Natural killer cell (primary cell): ENCODE measurements at regions not wholly inside any gene's neighbourhood (a gene's known extent, or its start where the extent isn't known, plus 50 kb on each side); places are given as distances from the start of the nearest gene placed in this dataset.

Experiments
- ATAC-seq, 3 donors: fragments of 150-1000 bp in 2 of 3; fragments of 200-7000 bp in 1 of 3; cut with Tn5 transposase; 1 replicate in 1 of 3; 2 replicates in 2 of 3; pipeline ENCODE4 v1.10.0; 2021; ENCODE audit warnings: mild to moderate bottlenecking in 2 of 3, moderate library complexity in 2 of 3
- DNase-seq, 2 donors: peaks; one replicate each; pipeline versions ENCODE4 v3.0.0 to v3.0.0-alpha.2; 2013 to 2021; ENCODE audit warnings: mixed read lengths in 1 of 2
- H3K27ac ChIP-seq: one replicate; pipeline ENCODE4 v1.5.1; 2013; ENCODE audit warnings: mild to moderate bottlenecking, low read length
- H3K27me3 ChIP-seq: one replicate; pipeline ENCODE4 v1.6.1; 2013; ENCODE audit warnings: low read length; ENCODE audit not compliant: control insufficient read depth, insufficient read depth
- H3K36me3 ChIP-seq: one replicate; pipeline ENCODE4 v1.6.1; 2013; ENCODE audit warnings: low read length; ENCODE audit not compliant: control insufficient read depth, insufficient read depth
- H3K4me1 ChIP-seq: one replicate; pipeline ENCODE4 v1.6.1; 2013; ENCODE audit warnings: low read length; ENCODE audit not compliant: control insufficient read depth, insufficient read depth
- H3K4me3 ChIP-seq: one replicate; pipeline ENCODE4 v1.5.1; 2013; ENCODE audit warnings: low read length
- H3K9me3 ChIP-seq: one replicate; pipeline ENCODE4 v1.6.1; 2013; ENCODE audit warnings: low read length; ENCODE audit not compliant: control insufficient read depth, insufficient read depth
- H3K27ac Mint-ChIP-seq, 2 donors: one replicate each; pipeline ENCODE4 v1.8.0; 2022; ENCODE audit warnings: mild to moderate bottlenecking in 2 of 2, mixed read lengths in 2 of 2, moderate library complexity in 1 of 2
- H3K27me3 Mint-ChIP-seq, 2 donors: one replicate each; pipeline ENCODE4 v1.8.0; 2022; ENCODE audit warnings: low read depth in 2 of 2, mixed read lengths in 2 of 2
- H3K36me3 Mint-ChIP-seq: one replicate; pipeline ENCODE4 v1.8.0; 2022; ENCODE audit warnings: mixed read lengths
- H3K4me1 Mint-ChIP-seq, 2 donors: one replicate each; pipeline ENCODE4 v1.8.0; 2022; ENCODE audit warnings: mixed read lengths in 2 of 2
- H3K4me3 Mint-ChIP-seq: one replicate; pipeline ENCODE4 v1.8.0; 2022; ENCODE audit warnings: mild to moderate bottlenecking, moderate library complexity, mixed read lengths
- H3K9me3 Mint-ChIP-seq, 2 donors: one replicate each; pipeline ENCODE4 v1.8.0; 2022; ENCODE audit warnings: mixed read lengths in 2 of 2
- CTCF ChIP-seq: fragments of 200-600 bp; IDR thresholded peaks from one replicate; pipeline ENCODE4 v1.8.0; 2022; ENCODE audit warnings: antibody characterized with exemption
- WGBS: methylation state at CpG from one replicate; pipeline ENCODE4 v1.1.7; 2013; ENCODE audit warnings: missing lambda C conversion rate; ENCODE audit not compliant: insufficient coverage; 5-methylcytosine and 5-hydroxymethylcytosine counted together
- intact Hi-C: fragments of 100-400 bp; cut with micrococcal nuclease; formaldehyde crosslinking; loops from one replicate; pipeline ENCODE4 v1.14.2; 2022

GRCh38 chr6:919500-919899 is 226.6 kb upstream of the EXOC2 start:
- no peak for DNase-seq
- ATAC-seq = no peak
- no peak for TF ChIP-seq CTCF
- H3K9me3 ChIP-seq = peaks cover 12% of the 10 kb centered on the region
- Mint-ChIP-seq H3K36me3 (no peaks in the 10 kb centered on the region), H3K27ac (no peak overlapping the region), H3K27me3 (peaks cover 11 to 20% of the 10 kb centered on the region in 2 donors), H3K4me3 (no peak overlapping the region), H3K4me1 (no peaks in the 10 kb centered on the region), H3K9me3 (peaks cover 4 to 9% of the 10 kb centered on the region in 2 donors)
- intact Hi-C loops = no loop called here
- no peaks in the 10 kb centered on the region for H3K4me1 ChIP-seq
- H3K36me3 ChIP-seq = no peaks in the 10 kb centered on the region
- no peak overlapping the region for H3K27ac ChIP-seq
- no peak overlapping the region for H3K4me3 ChIP-seq
- H3K27me3 ChIP-seq = no peaks in the 10 kb centered on the region
- WGBS = no CpG with 5 or more reads among the region's 1 CpG

- no peak overlapping the region for H3K27ac ChIP-seq
- H3K9me3 ChIP-seq = peaks cover 12% of the 10 kb centered on the region
- no peak overlapping the region for H3K4me3 ChIP-seq
- H3K36me3 ChIP-seq = no peaks in the 10 kb centered on the region
- H3K27me3 Mint-ChIP-seq = peaks cover 9 to 12% of the 10 kb centered on the region in 2 donors
- no peaks in the 10 kb centered on the region for H3K36me3 Mint-ChIP-seq
- TF ChIP-seq CTCF = no peak
- no peaks in the 10 kb centered on the region for H3K4me1 ChIP-seq
- 61% methylated on average over 3 of the region's 3 CpGs for WGBS
- intact Hi-C loops = no loop called here
- DNase-seq = no peak
- H3K27ac Mint-ChIP-seq = no peak overlapping the region
- no peaks in the 10 kb centered on the region for H3K4me1 Mint-ChIP-seq
- H3K9me3 Mint-ChIP-seq = peaks cover 4 to 7% of the 10 kb centered on the region in 2 donors
- ATAC-seq = no peak
- no peaks in the 10 kb centered on the region for H3K27me3 ChIP-seq
- H3K4me3 Mint-ChIP-seq = no peak overlapping the region
Observed at GRCh38 chr6:917939-918338, 225.0 kb upstream of the EXOC2 start.

- no peaks in the 10 kb centered on the region for H3K27me3 ChIP-seq
- WGBS = 41% methylated on average over 2 of the region's 2 CpGs
- TF ChIP-seq CTCF = no peak
- no peaks in the 10 kb centered on the region for H3K36me3 ChIP-seq
- intact Hi-C loops = no loop called here
- Mint-ChIP-seq H3K27me3 (peaks cover 8 to 12% of the 10 kb centered on the region in 2 donors), H3K4me3 (no peak overlapping the region), H3K9me3 (peaks cover 4 to 6% of the 10 kb centered on the region in 2 donors), H3K36me3 (no peaks in the 10 kb centered on the region), H3K27ac (no peak overlapping the region), H3K4me1 (no peaks in the 10 kb centered on the region)
- H3K27ac ChIP-seq = no peak overlapping the region
- H3K4me3 ChIP-seq = no peak overlapping the region
- H3K9me3 ChIP-seq = peaks cover 12% of the 10 kb centered on the region
- ATAC-seq (no peak), DNase-seq (no peak)
- H3K4me1 ChIP-seq = no peaks in the 10 kb centered on the region
Observed at GRCh38 chr6:917296-917695, 224.4 kb upstream of the EXOC2 start.

- H3K4me1 Mint-ChIP-seq = no peaks in the 10 kb centered on the region
- WGBS = 94% methylated on average over 8 of the region's 8 CpGs
- H3K27ac Mint-ChIP-seq = no peak overlapping the region
- ATAC-seq = no peak
- Histone ChIP-seq H3K4me3 (no peak overlapping the region), H3K27ac (no peak overlapping the region), H3K27me3 (no peaks in the 10 kb centered on the region), H3K36me3 (no peaks in the 10 kb centered on the region), H3K4me1 (no peaks in the 10 kb centered on the region), H3K9me3 (peaks cover 7% of the 10 kb centered on the region)
- TF ChIP-seq CTCF = no peak
- intact Hi-C loops = no loop called here
- no peak for DNase-seq
- H3K4me3 Mint-ChIP-seq = no peak overlapping the region
- peaks cover 2 to 4% of the 10 kb centered on the region in 2 donors for H3K9me3 Mint-ChIP-seq
- H3K27me3 Mint-ChIP-seq = peaks cover 8 to 14% of the 10 kb centered on the region in 2 donors
- H3K36me3 Mint-ChIP-seq = no peaks in the 10 kb centered on the region
Observed at GRCh38 chr6:916131-916530, 223.2 kb upstream of the EXOC2 start.
